ENCODE measurements at regions not wholly inside any gene's neighbourhood (a gene's known extent, or its start where the extent isn't known, plus 50 kb on each side); places are given as distances from the start of the nearest gene placed in this dataset.

GRCh38 chr6:148671952-148672351, 74.9 kb upstream of the UST start:
- Histone ChIP-seq H3K36me3 (no peaks in the 10 kb centered on the region), H3K4me3 (no peak overlapping the region), H3K4me1 (replicated peaks) (no peaks in the 10 kb centered on the region), H3K9me3 (replicated peaks) (peaks cover 13% of the 10 kb centered on the region; the same call in 1 of the 2 replicates), H3K27ac (no peak overlapping the region), H3K27me3 (replicated peaks) (no peaks in the 10 kb centered on the region)
- DNase-seq (ENCODE audit: low read depth in 1 of 2, low spot score in 2 of 2) = no peak

DNA sequence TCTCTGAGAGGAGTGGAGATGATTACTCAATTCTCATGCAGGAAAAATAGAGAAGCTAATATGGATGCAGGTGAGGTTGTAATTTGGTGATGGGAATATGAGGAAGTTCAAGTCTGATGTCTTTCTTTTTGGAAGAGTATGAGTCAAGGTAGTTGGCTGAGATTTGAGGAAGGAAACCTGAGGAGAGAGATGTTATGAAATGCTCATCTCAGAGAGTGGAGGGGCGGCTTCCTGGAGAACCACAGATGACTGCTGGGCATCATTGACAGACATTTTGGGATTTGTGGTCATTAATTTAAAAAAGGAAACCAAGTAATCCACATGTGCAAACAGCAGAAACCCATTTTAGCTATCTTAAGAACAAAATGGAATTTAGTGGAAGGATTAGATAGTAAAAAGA, 72.5 kb upstream of the UST start:
- Histone ChIP-seq H3K27me3 (replicated peaks) (no peaks in the 10 kb centered on the region), H3K4me3 (no peak overlapping the region), H3K9me3 (replicated peaks) (peaks cover 13% of the 10 kb centered on the region; the same call in 1 of the 2 replicates), H3K27ac (no peak overlapping the region), H3K4me1 (replicated peaks) (no peaks in the 10 kb centered on the region), H3K36me3 (no peaks in the 10 kb centered on the region)
- DNase-seq (ENCODE audit: low read depth in 1 of 2, low spot score in 2 of 2) = no peak

- Histone ChIP-seq H3K4me1 (replicated peaks) (no peaks in the 10 kb centered on the region), H3K9me3 (replicated peaks) (peaks cover 1% of the 10 kb centered on the region; the same call in 1 of the 2 replicates), H3K4me3 (no peak overlapping the region), H3K27ac (no peak overlapping the region), H3K36me3 (no peaks in the 10 kb centered on the region), H3K27me3 (replicated peaks) (no peaks in the 10 kb centered on the region)
- no peak for DNase-seq (ENCODE audit: low read depth in 1 of 2, low spot score in 2 of 2)
These were observed 69.0 kb upstream of the UST start for GRCh38 chr6:148677594-148678476.

DNA sequence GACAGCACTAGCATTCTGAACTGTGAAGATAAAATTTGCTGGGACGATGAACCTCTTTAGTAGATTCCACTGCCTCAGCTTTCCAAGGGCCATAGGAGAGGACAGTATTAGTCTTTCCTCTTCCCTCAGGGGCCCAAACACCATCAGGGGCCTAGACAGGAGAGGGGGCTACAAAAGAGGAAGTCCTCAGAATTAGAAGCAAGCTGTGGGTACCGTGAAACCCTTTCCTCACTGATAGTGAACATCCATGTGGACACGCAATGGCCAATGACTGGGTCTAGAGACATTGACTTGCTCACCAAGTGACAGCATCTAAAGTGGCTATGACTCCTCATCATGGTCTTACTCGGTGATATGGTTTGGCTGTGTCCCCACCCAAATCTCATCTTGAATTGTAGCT, 68.1 kb upstream of the UST start:
- Histone ChIP-seq H3K36me3 (no peaks in the 10 kb centered on the region), H3K27me3 (replicated peaks) (no peaks in the 10 kb centered on the region), H3K9me3 (replicated peaks) (no peaks in the 10 kb centered on the region; the same call in 1 of the 2 replicates), H3K27ac (no peak overlapping the region), H3K4me3 (no peak overlapping the region), H3K4me1 (replicated peaks) (no peaks in the 10 kb centered on the region)
- DNase-seq (ENCODE audit: low read depth in 1 of 2, low spot score in 2 of 2) = no peak

DNA sequence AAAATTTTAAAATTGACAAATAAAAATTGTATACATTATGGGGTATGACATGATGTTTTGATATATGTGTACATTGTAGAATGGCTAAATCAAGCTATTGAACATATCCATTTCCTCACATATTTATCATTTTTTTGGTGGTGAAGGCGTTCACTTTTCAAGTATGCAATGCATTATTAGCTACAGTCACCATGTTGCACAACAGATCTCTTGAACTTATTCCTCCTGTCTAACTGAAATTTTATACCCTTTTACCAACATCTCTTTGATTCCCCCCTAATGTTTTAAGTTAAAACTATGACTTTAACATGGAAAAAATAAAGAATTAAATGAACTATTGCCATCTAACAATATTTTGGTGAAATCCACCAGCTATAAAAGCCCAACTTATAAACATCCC, 65.2 kb upstream of the UST start:
- Histone ChIP-seq H3K4me1 (replicated peaks) (no peaks in the 10 kb centered on the region), H3K9me3 (replicated peaks) (no peaks in the 10 kb centered on the region), H3K27ac (no peak overlapping the region), H3K27me3 (replicated peaks) (no peaks in the 10 kb centered on the region), H3K4me3 (no peak overlapping the region), H3K36me3 (no peaks in the 10 kb centered on the region)
- DNase-seq (ENCODE audit: low read depth in 1 of 2, low spot score in 2 of 2) = no peak

DNA sequence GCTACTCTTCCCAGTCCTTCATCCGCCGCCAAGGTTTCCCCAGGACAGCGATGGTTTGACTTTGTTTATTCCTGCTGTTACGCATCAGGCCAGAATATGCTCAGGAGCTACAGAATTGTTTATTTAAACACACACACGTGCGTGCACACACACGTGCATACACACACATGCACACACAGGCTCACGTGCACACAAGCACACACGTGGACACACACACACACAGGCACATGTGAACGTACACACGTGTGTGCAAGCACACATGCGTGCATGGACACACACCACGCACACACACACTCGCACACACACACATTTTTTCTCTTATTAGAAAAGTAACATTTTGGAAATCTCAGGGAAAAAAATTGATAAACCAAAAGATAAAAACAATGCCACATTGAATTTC, 64.6 kb upstream of the UST start:
- Histone ChIP-seq H3K4me3 (no peak overlapping the region), H3K9me3 (replicated peaks) (no peaks in the 10 kb centered on the region), H3K27ac (no peak overlapping the region), H3K36me3 (no peaks in the 10 kb centered on the region), H3K4me1 (replicated peaks) (no peaks in the 10 kb centered on the region), H3K27me3 (replicated peaks) (no peaks in the 10 kb centered on the region)
- no peak for DNase-seq (ENCODE audit: low read depth in 1 of 2, low spot score in 2 of 2)

DNA sequence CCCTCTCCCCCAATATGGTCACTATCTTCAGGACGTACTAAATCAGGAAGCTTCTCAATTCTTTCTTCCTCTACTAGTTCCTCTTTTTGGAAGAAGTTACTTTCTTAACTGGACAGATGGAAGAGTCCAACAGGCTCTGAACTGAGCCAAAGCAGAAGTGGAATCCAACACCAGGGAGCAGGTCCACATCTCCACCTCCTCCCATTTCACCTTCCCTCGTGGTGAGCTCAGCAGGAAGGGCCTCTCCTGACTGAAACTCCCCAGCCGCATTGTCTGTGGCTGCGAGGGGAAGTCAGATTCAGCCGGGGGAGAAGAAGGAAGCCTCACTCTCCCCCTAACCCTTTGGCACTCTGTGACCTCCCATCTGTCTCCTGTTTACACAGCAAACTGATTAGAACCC, 63.8 kb upstream of the UST start:
- H3K4me1 ChIP-seq (replicated peaks) = no peaks in the 10 kb centered on the region
- no peaks in the 10 kb centered on the region for H3K27me3 ChIP-seq (replicated peaks)
- no peaks in the 10 kb centered on the region for H3K36me3 ChIP-seq
- no peak for DNase-seq (ENCODE audit: low read depth in 1 of 2, low spot score in 2 of 2)
- H3K27ac ChIP-seq = no peak overlapping the region
- no peaks in the 10 kb centered on the region for H3K9me3 ChIP-seq (replicated peaks)
- H3K4me3 ChIP-seq = no peak overlapping the region

DNA sequence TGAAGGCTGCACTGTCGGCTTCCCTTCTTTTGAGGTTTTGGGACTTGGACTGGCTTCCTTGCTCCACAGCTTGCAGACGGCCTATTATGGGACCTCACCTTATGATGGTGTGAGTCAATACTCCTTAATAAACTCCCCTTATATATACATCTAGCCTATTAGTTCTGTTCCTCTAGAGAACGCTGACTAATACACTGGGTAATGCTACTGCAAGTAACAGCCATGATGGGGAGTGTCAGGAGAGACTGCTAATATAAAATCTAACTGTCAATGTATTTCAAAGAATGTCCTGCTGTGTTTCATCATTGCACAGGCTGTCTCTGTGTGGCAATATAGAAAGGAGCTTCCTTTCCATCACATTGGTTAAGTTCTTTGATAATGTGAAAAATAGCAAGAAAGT, 57.7 kb upstream of the UST start:
- Histone ChIP-seq H3K4me3 (no peak overlapping the region), H3K27ac (no peak overlapping the region), H3K27me3 (replicated peaks) (no peaks in the 10 kb centered on the region), H3K36me3 (no peaks in the 10 kb centered on the region), H3K4me1 (replicated peaks) (no peaks in the 10 kb centered on the region), H3K9me3 (replicated peaks) (no peaks in the 10 kb centered on the region; the same call in 1 of the 2 replicates)
- no peak for DNase-seq (ENCODE audit: low read depth in 1 of 2, low spot score in 2 of 2)

DNA sequence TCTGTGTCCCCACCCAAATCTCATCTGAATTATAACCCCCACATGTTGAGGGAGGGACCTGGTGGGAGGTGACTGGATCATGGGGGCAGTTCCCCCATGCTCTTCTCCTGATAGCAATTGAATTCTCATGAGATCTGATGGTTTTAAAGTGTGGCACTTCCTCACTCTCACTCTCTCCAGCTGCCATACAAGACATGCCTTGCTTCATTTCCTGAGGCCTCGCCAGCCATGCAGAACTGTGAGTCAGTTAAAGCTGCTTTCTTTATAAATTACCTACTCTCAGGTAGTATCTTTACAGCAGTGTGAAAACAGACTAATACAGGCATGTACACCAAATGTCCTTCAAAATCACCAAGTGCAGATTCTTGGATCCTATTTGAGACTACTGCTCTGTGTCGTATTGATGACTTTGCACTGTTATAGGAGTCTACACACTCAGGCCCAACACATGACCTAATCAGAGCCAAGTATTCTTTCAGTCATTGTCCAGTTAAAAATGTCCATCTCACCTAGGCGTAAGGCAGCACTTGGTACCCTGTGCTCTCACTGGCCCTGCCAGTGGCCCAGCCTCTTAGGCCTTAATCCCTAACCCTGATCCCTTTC, 52.8 kb upstream of the UST start:
- no peaks in the 10 kb centered on the region; the same call in 1 of the 2 replicates for H3K9me3 ChIP-seq (replicated peaks)
- no peaks in the 10 kb centered on the region for H3K36me3 ChIP-seq
- no peaks in the 10 kb centered on the region for H3K27me3 ChIP-seq (replicated peaks)
- H3K4me3 ChIP-seq = no peak overlapping the region
- no peak overlapping the region for H3K27ac ChIP-seq
- no peaks in the 10 kb centered on the region for H3K4me1 ChIP-seq (replicated peaks)
- no peak for DNase-seq (ENCODE audit: low read depth in 1 of 2, low spot score in 2 of 2)

Measured in SJSA1 (cell line).